Calu3 (cell line): ENCODE measurements at regions not wholly inside any gene's neighbourhood (a gene's known extent, or its start where the extent isn't known, plus 50 kb on each side); places are given as distances from the start of the nearest gene placed in this dataset.

Experiments
- BruUV-seq: library from RNA; stranded (reverse); fragments of 400-500 nt; replicated peaks from 2 replicates; lab custom pipeline; 2021; lab: Mats Ljungman, UMichigan
- CTCF ChIA-PET: fragments of 300-600 bp; sonication (Branson Sonifier 250); formaldehyde crosslinking; loops from one replicate; lab custom pipeline; 2022; ENCODE audit warnings: antibody characterized with exemption; lab: Charles Lee
- DNase-seq: peaks from one replicate; pipeline ENCODE4 v3.0.0; 2022
- H3K27ac Mint-ChIP-seq: one replicate; pipeline ENCODE4 v1.8.0; 2022; ENCODE audit warnings: mixed read lengths; ENCODE audit not compliant: unreplicated experiment
- H3K27me3 Mint-ChIP-seq: one replicate; pipeline ENCODE4 v1.8.0; 2022; ENCODE audit warnings: mixed read lengths; ENCODE audit not compliant: unreplicated experiment
- H3K36me3 Mint-ChIP-seq: one replicate; pipeline ENCODE4 v1.8.0; 2022; ENCODE audit warnings: mild to moderate bottlenecking, moderate library complexity, mixed read lengths; ENCODE audit not compliant: insufficient read depth, unreplicated experiment
- H3K4me1 Mint-ChIP-seq: one replicate; pipeline ENCODE4 v1.8.0; 2022; ENCODE audit warnings: mild to moderate bottlenecking, low read depth, mixed read lengths; ENCODE audit not compliant: unreplicated experiment
- H3K4me3 Mint-ChIP-seq: one replicate; pipeline ENCODE4 v1.8.0; 2022; ENCODE audit warnings: mild to moderate bottlenecking, low read depth, moderate library complexity, mixed read lengths; ENCODE audit not compliant: unreplicated experiment
- H3K9me3 Mint-ChIP-seq: one replicate; pipeline ENCODE4 v1.8.0; 2022; ENCODE audit warnings: low read depth, mixed read lengths; ENCODE audit not compliant: unreplicated experiment
- intact Hi-C: fragments of 100-400 bp; cut with micrococcal nuclease; formaldehyde crosslinking; loops from one replicate; pipeline ENCODE4 v1.10.0; 2022; ENCODE audit not compliant: unreplicated experiment
- TF ChIP-seq, protein P1 (sequence below): fragments of 200-600 bp; IDR thresholded peaks from one replicate; pipeline ENCODE4 v1.8.0; 2022; ENCODE audit warnings: antibody characterized with exemption; ENCODE audit not compliant: unreplicated experiment

DNA sequence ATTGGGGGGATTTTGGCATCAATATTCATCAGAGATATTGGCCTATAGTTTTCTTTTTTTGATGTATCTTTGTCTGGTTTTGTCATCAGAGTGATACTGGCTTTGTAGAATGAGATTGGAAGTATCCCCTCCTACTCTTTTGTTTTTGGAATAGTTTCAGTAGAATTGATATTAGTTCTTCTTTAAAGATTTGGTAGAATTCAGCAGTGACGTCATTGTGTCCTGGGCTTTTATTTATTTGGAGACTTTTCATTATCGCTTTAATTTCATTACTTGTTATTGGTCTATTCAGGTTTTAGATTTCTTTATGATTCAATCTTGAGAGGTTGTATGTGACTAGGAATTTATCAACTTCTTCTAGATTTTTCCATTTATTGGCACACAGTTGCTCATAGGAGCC lies 825.5 kb upstream of the NXPH2 start:
- no peaks in the 10 kb centered on the region for H3K27me3 Mint-ChIP-seq
- H3K4me3 Mint-ChIP-seq, result no peak overlapping the region
- TF ChIP-seq, protein P1, sequence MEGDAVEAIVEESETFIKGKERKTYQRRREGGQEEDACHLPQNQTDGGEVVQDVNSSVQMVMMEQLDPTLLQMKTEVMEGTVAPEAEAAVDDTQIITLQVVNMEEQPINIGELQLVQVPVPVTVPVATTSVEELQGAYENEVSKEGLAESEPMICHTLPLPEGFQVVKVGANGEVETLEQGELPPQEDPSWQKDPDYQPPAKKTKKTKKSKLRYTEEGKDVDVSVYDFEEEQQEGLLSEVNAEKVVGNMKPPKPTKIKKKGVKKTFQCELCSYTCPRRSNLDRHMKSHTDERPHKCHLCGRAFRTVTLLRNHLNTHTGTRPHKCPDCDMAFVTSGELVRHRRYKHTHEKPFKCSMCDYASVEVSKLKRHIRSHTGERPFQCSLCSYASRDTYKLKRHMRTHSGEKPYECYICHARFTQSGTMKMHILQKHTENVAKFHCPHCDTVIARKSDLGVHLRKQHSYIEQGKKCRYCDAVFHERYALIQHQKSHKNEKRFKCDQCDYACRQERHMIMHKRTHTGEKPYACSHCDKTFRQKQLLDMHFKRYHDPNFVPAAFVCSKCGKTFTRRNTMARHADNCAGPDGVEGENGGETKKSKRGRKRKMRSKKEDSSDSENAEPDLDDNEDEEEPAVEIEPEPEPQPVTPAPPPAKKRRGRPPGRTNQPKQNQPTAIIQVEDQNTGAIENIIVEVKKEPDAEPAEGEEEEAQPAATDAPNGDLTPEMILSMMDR, result no peak
- H3K9me3 Mint-ChIP-seq, result peaks cover 7% of the 10 kb centered on the region
- H3K36me3 Mint-ChIP-seq, result no peaks in the 10 kb centered on the region
- intact Hi-C loops, result no loop called here
- CTCF ChIA-PET, result no interaction called here
- H3K4me1 Mint-ChIP-seq, result no peaks in the 10 kb centered on the region
- BruUV-seq, result no TSS peak
- H3K27ac Mint-ChIP-seq, result no peak overlapping the region
- no peak for DNase-seq

DNA sequence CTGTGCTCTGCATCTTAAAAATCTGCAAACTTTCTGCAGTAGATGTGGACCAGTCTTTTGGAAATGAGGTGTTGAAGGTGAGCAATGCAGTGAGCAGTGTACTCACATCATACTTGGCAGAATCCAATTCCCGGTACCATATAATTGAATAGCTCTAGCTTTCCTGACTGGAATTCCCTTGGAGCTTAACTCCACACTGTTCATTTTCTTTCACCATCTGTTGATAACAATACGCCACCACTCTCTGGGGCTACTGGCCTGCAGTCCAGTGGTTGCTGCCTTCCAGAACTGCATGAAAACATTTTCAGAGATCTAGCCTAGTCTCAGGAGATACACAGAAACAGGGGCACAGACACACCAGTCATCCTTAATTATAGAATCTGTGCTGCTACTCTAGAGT lies 820.0 kb upstream of the NXPH2 start:
- H3K27ac Mint-ChIP-seq, result no peak overlapping the region
- TF ChIP-seq, protein P1, result no peak
- no peaks in the 10 kb centered on the region for H3K27me3 Mint-ChIP-seq
- intact Hi-C loops, result no loop called here
- BruUV-seq, result no TSS peak
- no peaks in the 10 kb centered on the region for H3K4me1 Mint-ChIP-seq
- no peaks in the 10 kb centered on the region for H3K36me3 Mint-ChIP-seq
- H3K4me3 Mint-ChIP-seq, result no peak overlapping the region
- H3K9me3 Mint-ChIP-seq, result peaks cover 6% of the 10 kb centered on the region
- DNase-seq, result no peak
- CTCF ChIA-PET, result no interaction called here

DNA sequence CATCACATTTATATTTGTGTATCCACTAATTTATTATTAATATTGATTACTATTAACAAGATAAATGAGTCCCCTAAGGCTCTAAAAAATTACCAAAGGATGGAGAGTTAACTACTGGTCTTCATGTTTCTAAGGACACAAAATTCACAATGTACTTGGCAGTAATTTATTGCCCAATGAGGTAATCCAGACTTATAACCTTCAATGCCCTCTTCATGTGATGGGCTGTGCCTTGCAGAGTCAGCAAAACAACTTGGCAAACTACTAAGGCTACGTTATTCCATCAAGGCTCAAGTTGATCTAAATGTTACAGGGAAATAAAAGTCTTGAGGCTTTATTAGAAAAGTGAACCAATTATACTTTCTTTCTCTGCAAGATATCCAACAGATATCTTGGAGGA lies 804.9 kb upstream of the NXPH2 start:
- TF ChIP-seq, protein P1, result no peak
- intact Hi-C loops, result no loop called here
- DNase-seq, result no peak
- no peaks in the 10 kb centered on the region for H3K27me3 Mint-ChIP-seq
- H3K4me3 Mint-ChIP-seq, result no peak overlapping the region
- no peak overlapping the region for H3K27ac Mint-ChIP-seq
- CTCF ChIA-PET, result no interaction called here
- peaks cover 4% of the 10 kb centered on the region for H3K9me3 Mint-ChIP-seq
- H3K36me3 Mint-ChIP-seq, result no peaks in the 10 kb centered on the region
- BruUV-seq, result no TSS peak
- no peaks in the 10 kb centered on the region for H3K4me1 Mint-ChIP-seq

DNA sequence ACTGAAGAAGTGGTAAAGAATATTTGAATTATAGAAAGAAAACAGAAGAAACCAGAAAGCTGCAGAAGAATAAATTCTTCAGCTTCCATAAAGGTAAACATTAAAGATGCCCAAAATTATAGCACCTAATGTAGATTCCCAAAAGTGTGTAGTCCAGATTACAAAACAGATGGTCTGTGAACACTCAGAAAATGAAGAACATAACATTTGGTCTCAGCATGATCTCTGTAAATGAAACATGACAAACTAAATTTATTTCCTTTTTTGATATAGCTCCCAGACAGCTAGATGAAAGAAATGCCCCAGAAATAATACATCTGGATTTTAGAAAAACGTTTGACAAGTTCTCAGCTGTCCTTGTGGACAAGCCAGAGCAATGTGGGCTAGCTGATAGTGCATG lies 794.2 kb upstream of the NXPH2 start:
- intact Hi-C loops, result no loop called here
- CTCF ChIA-PET, result no interaction called here

More for the DNA sequence above, 794.2 kb upstream of the NXPH2 start:
- Mint-ChIP-seq H3K4me3 (no peak overlapping the region), H3K36me3 (no peaks in the 10 kb centered on the region), H3K9me3 (peaks cover 12% of the 10 kb centered on the region), H3K4me1 (no peaks in the 10 kb centered on the region), H3K27me3 (no peaks in the 10 kb centered on the region), H3K27ac (no peak overlapping the region)
- no TSS peak for BruUV-seq
- DNase-seq, result no peak
- TF ChIP-seq, protein P1, result no peak
